ENCODE measurements at regions not wholly inside any gene's neighbourhood (a gene's known extent, or its start where the extent isn't known, plus 50 kb on each side); places are given as distances from the start of the nearest gene placed in this dataset.

- no peak for DNase-seq (ENCODE audit: low read depth in 3 of 3)
These were observed 73.6 kb upstream of the CNTN1 start for GRCh38 chr12:40618636-40619035.

- DNase-seq (ENCODE audit: low read depth in 3 of 3), result no peak
These were observed 71.6 kb upstream of the CNTN1 start for GRCh38 chr12:40620564-40621019.

GRCh38 chr12:40622246-40622838 lies 69.9 kb upstream of the CNTN1 start:
- DNase-seq (ENCODE audit: low read depth in 3 of 3), result peak in 2 of 3 donors; percentile 8 to 10

GRCh38 chr12:40632171-40632570 lies 60.1 kb upstream of the CNTN1 start:
- no peak for DNase-seq (ENCODE audit: low read depth in 3 of 3)

GRCh38 chr12:40632933-40633332 lies 59.3 kb upstream of the CNTN1 start:
- no peak for DNase-seq (ENCODE audit: low read depth in 3 of 3)

GRCh38 chr12:40634517-40635131 lies 57.6 kb upstream of the CNTN1 start:
- no peak for DNase-seq (ENCODE audit: low read depth in 3 of 3)

GRCh38 chr12:40635141-40635731 lies 57.0 kb upstream of the CNTN1 start:
- no peak for DNase-seq (ENCODE audit: low read depth in 3 of 3)

All from stimulated activated CD4-positive, alpha-beta T cell treated with anti-CD3 and anti-CD28 coated beads, TNF-alpha, amount 100 ng/mL, for 48 hours (primary cell).